GM18870 (cell line): ENCODE measurements at regions not wholly inside any gene's neighbourhood (a gene's known extent, or its start where the extent isn't known, plus 50 kb on each side); places are given as distances from the start of the nearest gene placed in this dataset.

Experiments
- ATAC-seq: cut with Tn5 transposase; IDR thresholded peaks from one replicate; pipeline ENCODE4 v1.9.1; 2021; ENCODE audit warnings: moderate library complexity; ENCODE audit not compliant: unreplicated experiment

DNA sequence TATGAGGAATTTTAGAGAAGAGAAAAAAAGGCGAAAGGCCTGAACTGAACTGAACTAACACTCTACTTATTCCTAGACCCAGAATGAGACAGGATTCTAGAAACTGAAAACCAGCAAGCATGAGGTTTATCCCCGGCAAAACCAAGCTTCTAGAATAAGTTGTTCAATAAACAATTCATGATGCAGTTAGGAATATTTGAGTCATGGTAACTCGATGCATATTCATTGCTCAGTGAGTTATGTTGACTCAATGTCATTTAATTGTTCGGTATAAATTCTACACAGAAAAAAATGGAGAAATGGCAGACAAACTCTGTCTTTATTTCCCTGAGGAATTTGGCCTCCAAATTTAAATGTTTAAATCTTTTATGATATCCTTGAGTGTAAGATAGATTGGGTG lies 321.5 kb downstream of the SATB2 start:
- no peak for ATAC-seq

GRCh38 chr2:199131876-199132275 lies 325.9 kb downstream of the SATB2 start:
- ATAC-seq: no peak

DNA sequence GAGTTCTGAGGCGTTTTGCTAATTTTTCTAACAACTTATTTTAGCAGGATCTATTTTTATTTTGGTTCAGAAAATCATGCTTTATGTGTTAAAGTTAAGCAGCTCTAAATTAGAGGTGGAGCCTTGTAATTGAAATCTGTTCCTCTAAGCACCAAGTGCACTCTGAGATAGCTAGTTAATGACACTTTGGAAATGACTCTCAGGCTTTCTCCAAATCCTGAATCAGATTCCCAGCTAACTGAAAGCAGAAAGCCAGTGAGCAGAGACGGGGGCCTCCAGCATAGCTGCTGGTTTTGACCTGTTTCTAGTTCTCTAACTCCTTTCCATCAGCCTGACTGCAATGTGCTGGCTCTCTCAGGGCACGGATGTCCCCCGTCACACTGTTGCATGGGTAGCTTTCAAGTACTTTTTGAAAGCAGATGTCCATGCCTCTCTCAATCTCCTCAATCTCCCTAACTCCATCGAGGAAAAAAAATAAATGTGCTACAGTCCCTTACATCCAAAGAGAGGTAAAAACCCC lies 326.5 kb downstream of the SATB2 start:
- ATAC-seq: no peak

- no peak for ATAC-seq
These were observed 327.2 kb downstream of the SATB2 start for GRCh38 chr2:199130501-199130900.

DNA sequence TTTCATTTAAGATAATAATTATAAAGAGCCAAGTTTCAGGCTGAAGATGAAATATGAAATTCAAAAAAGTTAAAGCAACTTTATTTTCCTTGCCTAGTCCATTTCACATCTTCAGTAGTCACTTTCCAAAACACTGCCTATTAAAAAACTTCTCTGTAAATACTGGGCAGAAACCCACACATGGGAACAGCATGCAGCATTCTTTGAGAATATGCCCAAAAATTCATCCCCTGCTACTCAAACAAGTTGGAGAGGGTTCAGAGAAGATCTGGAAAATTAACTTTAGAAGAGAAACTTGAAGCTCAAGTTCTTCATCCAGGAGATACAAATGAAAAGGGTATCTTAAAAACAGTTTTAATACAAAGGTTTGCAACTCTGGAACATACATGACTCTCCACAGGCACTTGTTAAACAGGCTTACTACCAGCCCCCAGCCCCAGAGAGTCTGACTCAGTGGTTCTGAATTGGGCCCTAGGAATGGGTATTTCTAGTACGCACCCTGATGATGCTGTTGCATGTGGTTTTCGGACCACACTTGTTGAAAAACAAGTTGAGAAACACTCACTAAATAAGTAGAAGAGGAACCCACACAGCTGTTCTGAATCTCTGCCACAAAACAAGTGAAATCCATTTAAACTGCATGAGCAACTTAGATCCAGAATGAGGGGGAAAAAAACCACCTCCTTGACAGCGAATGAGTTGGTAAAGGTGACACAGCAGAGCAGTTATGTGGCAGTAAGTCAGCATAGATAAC lies 329.1 kb downstream of the SATB2 start:
- no peak for ATAC-seq

- no peak for ATAC-seq
These were observed 337.9 kb downstream of the SATB2 start for GRCh38 chr2:199119796-199120195.

DNA sequence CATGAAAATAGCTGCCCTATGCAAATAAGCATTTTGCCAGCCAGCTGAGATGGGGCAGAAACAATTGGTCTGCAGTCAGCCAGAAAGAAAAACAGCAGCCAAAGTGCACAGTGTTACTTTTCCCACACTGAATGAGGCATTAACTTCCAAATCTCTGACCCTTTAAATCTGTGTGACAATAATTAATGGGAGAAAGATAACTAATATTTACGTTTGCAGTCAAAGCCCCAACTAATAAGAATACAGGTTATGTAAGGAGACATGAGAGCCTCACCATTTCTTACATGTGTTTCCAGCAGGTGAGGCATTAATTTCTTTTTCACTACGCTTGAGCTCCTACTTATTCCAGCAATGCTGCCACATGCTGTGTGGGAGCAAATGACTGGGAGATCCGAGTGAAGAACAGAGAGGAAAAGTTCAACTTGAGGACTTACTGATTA lies 339.0 kb downstream of the SATB2 start:
- ATAC-seq: no peak

- ATAC-seq: no peak
These were observed 342.6 kb downstream of the SATB2 start for GRCh38 chr2:199115169-199115568.

- no peak for ATAC-seq
These were observed 344.6 kb downstream of the SATB2 start for GRCh38 chr2:199113111-199113510.

DNA sequence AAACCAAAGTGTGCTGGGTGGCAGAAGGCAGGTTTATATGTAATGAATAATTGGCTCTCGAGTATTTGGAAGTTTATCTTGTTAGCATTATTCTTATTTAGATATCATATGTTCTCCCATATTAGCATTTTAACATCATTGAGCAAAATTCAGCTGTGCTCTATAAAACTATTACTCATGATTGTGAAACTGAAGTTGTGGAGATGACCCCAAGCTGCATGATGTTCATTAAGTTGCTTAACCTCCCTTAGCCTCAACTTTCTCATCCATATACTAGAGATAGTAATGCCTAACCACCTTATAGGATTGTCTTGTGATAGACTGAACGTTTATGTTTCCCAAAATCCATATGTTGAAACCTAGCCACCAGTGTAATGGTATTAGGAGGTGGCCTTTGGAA lies 346.3 kb downstream of the SATB2 start:
- ATAC-seq: no peak

- ATAC-seq: no peak
These were observed 349.7 kb downstream of the SATB2 start for GRCh38 chr2:199108056-199108455.

DNA sequence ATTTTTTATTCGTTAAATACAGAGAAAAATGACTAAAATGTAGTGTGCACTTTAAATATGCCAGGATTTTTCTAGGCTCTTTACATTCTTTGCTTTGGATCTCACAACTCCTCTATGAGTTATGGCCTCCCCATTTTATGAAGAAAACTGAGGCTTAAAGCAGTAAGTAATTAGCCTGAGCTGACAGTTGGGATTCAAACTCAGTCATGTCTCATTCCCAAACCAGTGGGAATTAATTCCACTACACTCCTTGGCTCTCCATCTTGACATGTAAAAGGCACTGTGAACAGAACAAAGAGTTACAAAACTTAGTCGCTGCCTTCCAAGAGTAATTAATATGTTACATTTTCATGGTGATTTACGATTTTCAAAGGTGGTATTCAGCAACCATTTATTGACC lies 351.9 kb downstream of the SATB2 start:
- ATAC-seq: no peak

GRCh38 chr2:199101487-199101886 lies 356.3 kb downstream of the SATB2 start:
- no peak for ATAC-seq

GRCh38 chr2:199100326-199101110 lies 357.2 kb downstream of the SATB2 start:
- ATAC-seq: no peak

DNA sequence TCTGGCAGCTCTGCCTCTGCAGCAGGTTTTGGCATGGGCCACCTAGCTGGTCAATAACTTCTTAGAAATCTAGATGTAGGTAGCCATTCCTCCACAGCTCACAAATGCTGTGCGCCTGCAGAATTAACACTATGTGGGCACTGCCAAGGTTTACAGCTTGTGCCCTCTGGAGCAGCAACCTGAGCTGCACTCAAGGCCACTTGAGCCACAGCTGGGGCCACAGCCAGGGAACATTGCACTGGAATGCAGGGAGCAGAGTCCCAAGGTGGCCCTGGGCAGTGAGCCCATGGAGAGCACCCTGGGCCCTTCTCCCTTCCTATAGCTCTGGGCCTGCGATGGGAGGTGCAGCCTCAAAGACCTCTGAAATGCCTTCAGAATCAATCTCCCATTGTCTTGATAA lies 365.3 kb downstream of the SATB2 start:
- ATAC-seq: no peak

DNA sequence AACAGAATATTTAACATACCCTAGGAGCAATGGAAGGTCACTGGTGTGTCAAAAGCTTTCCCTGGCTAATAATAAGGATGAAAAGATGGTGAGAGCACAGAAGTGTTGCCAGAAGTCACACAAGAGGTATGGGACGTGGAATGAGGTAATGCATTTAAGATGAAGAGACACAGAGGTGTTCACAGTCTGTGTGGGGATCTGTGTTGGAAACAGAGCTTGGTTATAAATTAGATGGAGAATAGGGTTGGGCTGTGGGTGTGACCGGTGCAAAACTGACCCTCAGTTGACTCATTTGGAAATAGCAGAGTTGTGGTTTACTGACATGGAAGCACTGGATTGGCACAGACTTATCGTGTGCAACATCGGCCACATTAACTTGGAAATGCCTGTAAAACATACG lies 372.5 kb downstream of the SATB2 start:
- no peak for ATAC-seq

DNA sequence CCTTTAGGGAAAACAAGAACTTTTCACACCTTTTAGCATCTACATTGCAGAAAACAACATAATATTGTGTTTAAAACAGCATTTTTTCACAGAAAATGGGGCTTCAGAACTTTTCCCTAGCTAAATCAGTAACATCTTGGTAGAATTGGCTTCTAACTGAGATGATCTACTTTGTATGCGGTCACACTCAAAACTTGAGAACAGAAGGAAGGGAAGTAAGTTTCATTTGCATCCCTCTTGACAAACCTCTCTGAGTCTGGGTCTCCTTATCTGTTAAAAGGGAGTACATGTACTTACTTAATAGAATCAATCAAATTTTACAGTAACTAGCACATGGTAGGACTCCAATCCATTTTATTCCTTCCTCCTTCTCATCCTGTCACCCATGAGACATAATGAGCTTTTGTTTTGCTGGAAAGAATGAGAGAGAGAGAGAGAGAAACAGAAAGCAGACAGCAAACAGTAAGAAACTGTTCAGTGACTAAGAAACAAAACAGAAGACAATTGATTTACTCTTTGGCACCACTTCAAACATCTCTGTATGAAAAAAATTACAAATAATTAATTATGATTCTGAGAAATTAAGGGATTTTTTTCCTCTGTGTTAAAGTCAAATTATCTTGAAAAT lies 387.3 kb downstream of the SATB2 start:
- ATAC-seq: no peak

DNA sequence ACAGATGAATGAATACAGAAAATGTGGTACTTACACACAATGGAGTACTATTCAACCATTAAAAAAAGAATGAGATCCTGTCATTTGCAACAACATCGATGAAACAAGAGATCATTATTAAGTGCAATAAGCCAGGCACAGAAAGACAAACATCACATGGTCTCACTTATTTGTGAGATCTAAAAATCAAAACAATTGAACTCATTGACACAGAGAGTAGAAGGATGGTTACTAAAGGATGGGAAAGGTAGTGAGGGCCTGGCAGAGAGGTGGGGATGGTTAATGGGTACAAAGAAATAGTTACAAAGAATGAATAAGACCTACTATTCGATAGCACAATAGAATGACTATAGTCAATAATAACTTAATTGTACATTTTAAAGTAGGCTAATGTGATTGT lies 393.5 kb downstream of the SATB2 start:
- ATAC-seq: no peak

- no peak for ATAC-seq
These were observed 399.8 kb downstream of the SATB2 start for GRCh38 chr2:199057936-199058335.

GRCh38 chr2:199055336-199055735 lies 402.4 kb downstream of the SATB2 start:
- ATAC-seq: no peak

DNA sequence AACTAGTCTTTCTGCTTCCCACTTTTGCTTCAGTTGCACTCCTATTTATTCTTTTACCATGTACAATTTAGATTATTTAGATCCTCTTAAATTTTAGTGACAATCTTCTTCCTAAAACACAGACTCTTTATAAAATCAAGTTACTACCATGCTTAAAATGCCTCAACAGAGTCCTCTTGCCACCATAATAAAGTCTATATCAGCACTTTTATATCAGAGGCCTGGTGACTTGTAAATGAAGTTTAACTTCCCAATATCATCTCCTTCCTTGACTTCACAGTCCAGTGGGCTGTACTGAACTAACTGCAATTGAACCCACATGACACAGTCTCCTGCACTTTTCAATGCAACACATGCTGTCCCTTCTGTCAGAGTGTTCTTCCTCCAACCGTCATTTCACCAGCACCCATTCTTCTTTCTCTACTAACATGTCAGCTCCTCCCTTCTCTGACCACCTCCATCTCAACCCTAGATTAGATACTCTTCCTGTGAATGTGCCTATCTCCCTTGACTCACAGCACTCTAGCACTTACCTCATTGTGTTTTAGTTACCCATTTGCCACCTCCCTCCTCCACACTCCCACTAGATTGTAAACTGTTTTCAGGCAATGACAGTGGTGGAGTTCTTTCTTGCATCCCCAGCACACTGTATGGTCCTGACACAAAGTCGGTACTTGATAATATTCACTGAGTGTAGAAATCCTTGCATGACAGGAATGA lies 414.9 kb downstream of the SATB2 start:
- no peak for ATAC-seq
